Peyer's patch (tissue), 4 donors: ENCODE measurements at regions not wholly inside any gene's neighbourhood (a gene's known extent, or its start where the extent isn't known, plus 50 kb on each side); places are given as distances from the start of the nearest gene placed in this dataset.

Source experiments
- POLR2A ChIP-seq, 2 donors: fragments of 450-650 bp; IDR thresholded peaks; one replicate each; pipeline ENCODE4 v1.5.1; 2017; ENCODE audit warnings: antibody characterized with exemption in 2 of 2, mild to moderate bottlenecking in 2 of 2, moderate library complexity in 2 of 2
- TF ChIP-seq, protein P1 (sequence below), 6 experiments: fragments of 450-650 bp in 4 of 6; fragments of 200-600 bp in 2 of 6; sonication (generic) in 1 of 6; IDR thresholded peaks; one replicate each; pipeline ENCODE4 v1.5.1; 2017 to 2019; ENCODE audit warnings: antibody characterized with exemption in 6 of 6, mild to moderate bottlenecking in 3 of 6, moderate library complexity in 1 of 6

DNA sequence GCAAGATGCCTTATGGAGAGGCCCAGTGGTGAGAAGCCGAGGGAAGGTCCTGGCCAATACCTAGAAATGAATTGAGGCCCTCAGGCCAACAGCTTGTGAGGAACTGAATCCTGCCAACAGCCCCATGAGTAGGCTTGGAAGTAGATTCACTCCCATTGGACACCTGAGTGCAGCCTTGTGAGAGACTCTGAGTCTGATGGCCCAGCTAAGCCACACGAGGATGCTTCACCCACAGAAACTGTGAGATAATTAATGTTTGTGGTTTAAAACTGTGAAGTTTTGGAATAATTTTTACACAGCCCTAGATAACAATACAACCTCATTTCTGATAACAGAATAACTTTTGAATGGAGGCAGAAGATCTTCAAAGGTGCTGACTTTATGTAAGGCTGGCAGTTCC lies 65.9 kb upstream of the DAP start:
- TF ChIP-seq POLR2A (IDR thresholded peaks at IDR 0.05) = no peak
- TF ChIP-seq, protein P1, sequence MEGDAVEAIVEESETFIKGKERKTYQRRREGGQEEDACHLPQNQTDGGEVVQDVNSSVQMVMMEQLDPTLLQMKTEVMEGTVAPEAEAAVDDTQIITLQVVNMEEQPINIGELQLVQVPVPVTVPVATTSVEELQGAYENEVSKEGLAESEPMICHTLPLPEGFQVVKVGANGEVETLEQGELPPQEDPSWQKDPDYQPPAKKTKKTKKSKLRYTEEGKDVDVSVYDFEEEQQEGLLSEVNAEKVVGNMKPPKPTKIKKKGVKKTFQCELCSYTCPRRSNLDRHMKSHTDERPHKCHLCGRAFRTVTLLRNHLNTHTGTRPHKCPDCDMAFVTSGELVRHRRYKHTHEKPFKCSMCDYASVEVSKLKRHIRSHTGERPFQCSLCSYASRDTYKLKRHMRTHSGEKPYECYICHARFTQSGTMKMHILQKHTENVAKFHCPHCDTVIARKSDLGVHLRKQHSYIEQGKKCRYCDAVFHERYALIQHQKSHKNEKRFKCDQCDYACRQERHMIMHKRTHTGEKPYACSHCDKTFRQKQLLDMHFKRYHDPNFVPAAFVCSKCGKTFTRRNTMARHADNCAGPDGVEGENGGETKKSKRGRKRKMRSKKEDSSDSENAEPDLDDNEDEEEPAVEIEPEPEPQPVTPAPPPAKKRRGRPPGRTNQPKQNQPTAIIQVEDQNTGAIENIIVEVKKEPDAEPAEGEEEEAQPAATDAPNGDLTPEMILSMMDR (IDR thresholded peaks at IDR 0.05) = no peak
